HUES6 (cell line): ENCODE measurements at regions not wholly inside any gene's neighbourhood (a gene's known extent, or its start where the extent isn't known, plus 50 kb on each side); places are given as distances from the start of the nearest gene placed in this dataset.
"Not testable (repeated sequence)": the region's sequence is repeated elsewhere in the genome, so short reads cannot be mapped to it uniquely, and the experiment has no call there.

Experiments
- H3K27ac ChIP-seq: 2 replicates; pipeline ENCODE4 v1.7.0; 2013; ENCODE audit warnings: low read depth, mild to moderate bottlenecking, low read length, inconsistent platforms
- H3K27me3 ChIP-seq: 2 replicates; pipeline ENCODE4 v1.6.1; 2013; ENCODE audit warnings: low read length; ENCODE audit not compliant: control insufficient read depth, insufficient read depth
- H3K36me3 ChIP-seq: 2 replicates; pipeline ENCODE4 v1.6.1; 2013; ENCODE audit warnings: low read length; ENCODE audit not compliant: control insufficient read depth, insufficient read depth
- H3K4me1 ChIP-seq: 2 replicates; pipeline ENCODE4 v1.6.1; 2013; ENCODE audit warnings: low read length; ENCODE audit not compliant: control insufficient read depth, insufficient read depth
- H3K4me3 ChIP-seq: 2 replicates; pipeline ENCODE4 v1.5.1; 2013; ENCODE audit warnings: low read depth, low read length
- H3K9ac ChIP-seq: one replicate; pipeline ENCODE4 v1.6.1; 2013; ENCODE audit warnings: mild to moderate bottlenecking, low read length
- H3K9me3 ChIP-seq: 2 replicates; pipeline ENCODE4 v1.6.1; 2013; ENCODE audit warnings: low read depth, low read length; ENCODE audit not compliant: control insufficient read depth, insufficient read depth

DNA sequence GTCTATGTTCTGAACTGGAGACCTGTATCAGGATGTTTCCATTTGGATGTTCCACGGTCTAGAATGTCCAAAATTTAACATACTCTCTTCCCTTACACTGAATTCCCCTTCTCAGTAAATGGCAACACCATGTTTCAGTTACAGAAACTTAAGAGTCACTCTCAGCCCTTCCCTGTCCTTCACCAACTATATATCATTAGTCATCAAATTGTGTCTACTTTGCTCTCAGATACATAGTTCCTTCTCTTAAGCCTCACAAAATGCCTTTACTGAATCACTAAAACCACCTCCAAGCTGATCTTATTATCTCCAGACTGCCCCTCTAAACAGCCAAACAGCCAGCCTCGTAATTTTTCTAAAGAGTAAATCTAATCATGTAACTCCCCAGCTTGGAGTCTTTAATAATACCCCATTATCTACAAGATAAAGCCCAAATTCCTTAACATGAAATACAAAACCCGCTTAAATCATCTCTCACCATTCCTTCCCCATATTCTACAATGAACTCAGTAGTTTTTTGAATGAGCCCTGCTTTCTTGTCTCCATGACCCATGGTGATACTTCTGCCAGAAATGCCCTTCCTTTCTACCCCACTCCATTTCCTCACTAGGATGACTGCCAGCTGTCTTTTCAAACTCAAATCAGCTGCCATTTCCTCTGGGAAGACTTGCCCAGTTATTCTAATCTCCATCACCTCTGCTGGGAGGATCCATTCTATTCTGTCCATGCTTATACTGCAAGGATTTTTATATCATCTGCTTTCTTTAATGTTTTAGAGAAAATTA is 102.7 kb upstream of the ARHGAP42 start:
- Histone ChIP-seq H3K9ac (no peak overlapping the region), H3K27ac (no peak overlapping the region), H3K27me3 (no peaks in the 10 kb centered on the region), H3K36me3 (no peaks in the 10 kb centered on the region), H3K4me3 (no peak overlapping the region), H3K9me3 (no peaks in the 10 kb centered on the region), H3K4me1 (no peaks in the 10 kb centered on the region)

DNA sequence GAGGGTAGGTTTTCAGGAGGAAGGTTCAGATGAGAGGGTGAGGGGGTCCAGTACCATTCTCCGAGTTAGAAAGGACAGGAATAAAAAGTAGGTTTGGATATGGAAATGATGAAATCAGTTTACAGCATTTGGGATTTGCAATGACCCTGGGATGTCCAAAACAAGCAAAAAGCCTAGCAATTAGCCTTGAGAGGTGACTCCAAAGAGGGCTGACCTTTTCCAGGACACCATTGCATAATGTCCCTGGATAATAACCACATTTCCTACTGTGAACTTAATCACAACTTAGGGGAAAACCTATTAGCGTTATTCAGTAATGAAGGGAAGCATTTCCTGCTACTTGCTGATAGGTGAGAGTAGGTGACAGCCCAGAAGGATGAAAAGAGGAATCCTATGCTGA is 101.4 kb upstream of the ARHGAP42 start:
- Histone ChIP-seq H3K36me3 (no peaks in the 10 kb centered on the region), H3K4me1 (no peaks in the 10 kb centered on the region), H3K9ac (no peak overlapping the region), H3K9me3 (no peaks in the 10 kb centered on the region), H3K27me3 (no peaks in the 10 kb centered on the region), H3K27ac (no peak overlapping the region), H3K4me3 (no peak overlapping the region)

DNA sequence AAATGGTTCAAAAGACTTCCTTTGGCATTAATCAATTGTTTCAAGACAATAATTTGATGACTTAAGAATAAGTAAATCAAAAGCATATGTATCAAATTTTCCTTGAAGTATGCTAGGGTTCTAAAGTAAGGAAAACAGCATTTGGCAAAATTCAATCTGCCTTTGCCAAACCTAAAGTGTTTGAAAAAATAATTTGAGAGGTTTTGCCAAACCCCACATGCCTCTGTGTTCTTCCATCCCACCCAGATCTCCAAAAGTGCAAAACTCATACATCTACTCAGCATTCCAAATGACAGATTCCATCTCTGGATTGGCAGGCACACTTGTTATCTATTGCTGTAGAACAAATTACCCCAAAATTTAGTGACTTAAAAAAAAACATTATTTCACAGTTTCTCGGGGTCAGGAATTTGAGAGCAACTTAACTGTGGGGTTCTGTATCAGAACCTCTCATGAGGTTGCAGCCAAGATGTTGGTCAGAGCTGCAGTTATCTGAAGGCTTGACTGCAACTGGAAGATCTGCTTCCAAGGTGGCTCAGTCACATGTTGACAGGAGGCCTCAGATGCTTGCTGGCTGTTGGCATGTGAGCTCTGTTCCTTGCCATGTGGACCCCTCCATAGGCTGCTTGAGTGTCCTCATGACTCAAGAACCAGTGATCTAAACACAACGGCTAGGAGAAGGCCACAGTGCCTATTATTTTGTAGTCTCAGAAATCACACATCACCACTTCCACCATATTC is 100.6 kb upstream of the ARHGAP42 start:
- Histone ChIP-seq H3K27me3 (no peaks in the 10 kb centered on the region), H3K9me3 (no peaks in the 10 kb centered on the region), H3K27ac (no peak overlapping the region), H3K4me3 (no peak overlapping the region), H3K9ac (no peak overlapping the region), H3K36me3 (no peaks in the 10 kb centered on the region), H3K4me1 (no peaks in the 10 kb centered on the region)

DNA sequence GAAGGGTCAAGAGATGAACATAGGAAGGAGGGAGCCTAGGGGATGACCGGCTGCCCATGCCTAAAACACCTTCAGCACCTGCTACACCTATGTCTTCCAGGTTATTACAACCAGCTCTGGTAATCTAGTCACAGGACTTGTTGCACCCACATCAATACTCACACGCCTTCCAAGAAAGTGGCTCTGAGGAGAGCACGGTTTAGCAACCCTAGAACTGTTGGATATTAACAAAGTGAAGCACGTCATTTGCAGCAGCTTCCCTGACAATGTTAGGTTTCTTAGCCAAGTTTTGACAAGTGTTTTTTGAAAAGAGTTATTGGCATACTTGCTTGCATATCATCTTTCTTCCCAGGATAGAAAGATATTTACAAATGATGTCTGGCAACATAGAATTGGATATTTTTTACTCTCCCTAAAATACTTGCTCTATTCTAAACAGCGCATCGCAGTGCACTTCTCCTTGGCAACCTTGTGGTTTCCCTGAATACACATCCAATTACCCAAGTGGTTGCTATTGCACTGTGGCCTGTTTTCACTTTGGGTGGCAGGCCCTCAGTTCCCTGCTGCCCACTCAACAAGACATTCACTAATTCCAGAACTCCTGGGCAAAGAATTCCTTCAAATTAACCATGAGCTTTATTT is 94.3 kb upstream of the ARHGAP42 start:
- H3K4me1 ChIP-seq = no peaks in the 10 kb centered on the region
- H3K9ac ChIP-seq = no peak overlapping the region
- H3K27me3 ChIP-seq = no peaks in the 10 kb centered on the region
- no peaks in the 10 kb centered on the region for H3K36me3 ChIP-seq
- no peak overlapping the region for H3K4me3 ChIP-seq
- H3K27ac ChIP-seq = no peak overlapping the region
- H3K9me3 ChIP-seq = no peaks in the 10 kb centered on the region

DNA sequence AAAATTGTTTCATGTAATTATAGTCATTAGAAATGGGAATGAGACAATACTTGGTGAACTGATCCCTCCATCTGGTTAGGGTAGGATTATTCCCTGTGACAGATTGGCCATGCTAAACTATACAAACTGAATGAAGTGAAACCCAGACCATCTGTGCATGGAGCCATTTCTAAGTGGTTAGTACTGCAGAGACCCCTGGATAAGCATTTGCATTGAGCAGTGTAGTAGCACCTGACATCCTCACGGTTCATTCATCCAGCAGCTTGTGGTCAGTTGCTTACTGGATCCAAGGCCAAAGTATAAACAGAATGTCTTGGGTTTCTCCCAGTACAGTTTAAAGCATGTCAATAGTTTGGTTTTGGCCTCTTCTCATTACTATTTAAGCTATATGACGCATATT is 93.8 kb upstream of the ARHGAP42 start:
- no peak overlapping the region for H3K27ac ChIP-seq
- H3K9me3 ChIP-seq = no peaks in the 10 kb centered on the region
- H3K4me3 ChIP-seq = no peak overlapping the region
- H3K36me3 ChIP-seq = no peaks in the 10 kb centered on the region
- H3K9ac ChIP-seq = no peak overlapping the region
- H3K27me3 ChIP-seq = no peaks in the 10 kb centered on the region
- no peaks in the 10 kb centered on the region for H3K4me1 ChIP-seq

DNA sequence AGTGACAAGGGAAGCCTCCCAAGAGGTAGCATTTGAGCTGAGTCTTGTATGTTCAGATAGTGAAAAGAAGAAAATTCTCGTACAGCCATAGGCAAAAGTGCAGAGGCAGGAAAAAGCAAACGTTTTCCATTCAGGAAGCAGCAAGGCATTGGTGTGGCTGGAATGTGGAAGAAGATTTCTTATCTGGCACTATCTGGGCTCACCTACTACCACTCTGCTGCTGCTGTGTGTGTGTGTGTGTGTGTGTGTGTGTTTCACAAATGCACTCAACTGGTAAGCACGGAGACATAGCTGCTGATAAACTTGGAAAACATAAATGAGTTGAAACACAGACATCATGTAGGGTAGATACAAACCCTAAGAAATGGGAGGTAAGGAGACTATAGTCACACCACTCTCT is 92.8 kb upstream of the ARHGAP42 start:
- no peaks in the 10 kb centered on the region for H3K36me3 ChIP-seq
- no peak overlapping the region for H3K27ac ChIP-seq
- H3K27me3 ChIP-seq = no peaks in the 10 kb centered on the region
- no peak overlapping the region for H3K9ac ChIP-seq
- no peaks in the 10 kb centered on the region for H3K4me1 ChIP-seq
- H3K9me3 ChIP-seq = no peaks in the 10 kb centered on the region
- no peak overlapping the region for H3K4me3 ChIP-seq

DNA sequence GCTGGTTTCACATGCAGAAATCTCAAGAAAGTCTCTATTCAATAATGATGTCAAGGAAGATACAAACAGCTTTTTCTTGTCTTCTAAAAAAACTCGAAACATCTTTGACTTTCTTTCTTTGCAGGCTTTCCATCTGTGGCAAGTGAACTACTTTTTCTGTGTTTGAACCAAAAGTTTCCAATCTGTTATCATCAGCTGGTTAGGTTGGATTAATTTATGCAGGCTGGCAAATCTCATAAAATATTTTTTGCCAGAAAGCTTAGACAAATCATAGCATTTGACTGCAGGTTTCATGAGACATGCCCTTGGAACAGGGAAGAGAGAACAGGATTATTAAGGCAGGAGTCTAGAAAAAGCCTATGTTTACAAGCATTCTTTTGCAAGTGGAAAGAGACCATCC is 86.1 kb upstream of the ARHGAP42 start:
- H3K9ac ChIP-seq = no peak overlapping the region
- H3K27ac ChIP-seq = no peak overlapping the region
- H3K27me3 ChIP-seq = no peaks in the 10 kb centered on the region
- H3K4me3 ChIP-seq = no peak overlapping the region
- H3K4me1 ChIP-seq = no peaks in the 10 kb centered on the region
- no peaks in the 10 kb centered on the region for H3K9me3 ChIP-seq
- no peaks in the 10 kb centered on the region for H3K36me3 ChIP-seq

DNA sequence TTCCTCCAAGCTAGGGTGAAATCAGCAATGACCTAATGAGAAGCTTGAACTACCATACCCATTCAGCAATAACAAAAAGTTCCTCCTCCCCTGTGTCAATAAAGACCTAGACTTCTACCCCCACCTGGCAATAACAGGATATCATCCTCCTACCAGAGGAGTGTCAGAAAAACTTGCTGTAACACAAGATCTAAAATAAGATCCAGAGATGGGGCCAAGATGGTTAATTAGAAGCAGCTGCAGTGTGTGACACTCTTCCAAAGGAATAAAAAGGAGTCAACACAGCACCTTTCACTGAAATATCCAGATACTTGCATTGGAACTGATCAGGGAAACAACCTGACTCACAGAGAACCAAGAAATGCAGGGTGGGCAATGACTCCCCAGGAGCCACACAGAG is 84.4 kb upstream of the ARHGAP42 start:
- H3K27ac ChIP-seq = no peak overlapping the region
- no peaks in the 10 kb centered on the region for H3K9me3 ChIP-seq
- H3K36me3 ChIP-seq = no peaks in the 10 kb centered on the region
- H3K4me3 ChIP-seq = no peak overlapping the region
- no peaks in the 10 kb centered on the region for H3K27me3 ChIP-seq
- H3K4me1 ChIP-seq = no peaks in the 10 kb centered on the region
- H3K9ac ChIP-seq = no peak overlapping the region

DNA sequence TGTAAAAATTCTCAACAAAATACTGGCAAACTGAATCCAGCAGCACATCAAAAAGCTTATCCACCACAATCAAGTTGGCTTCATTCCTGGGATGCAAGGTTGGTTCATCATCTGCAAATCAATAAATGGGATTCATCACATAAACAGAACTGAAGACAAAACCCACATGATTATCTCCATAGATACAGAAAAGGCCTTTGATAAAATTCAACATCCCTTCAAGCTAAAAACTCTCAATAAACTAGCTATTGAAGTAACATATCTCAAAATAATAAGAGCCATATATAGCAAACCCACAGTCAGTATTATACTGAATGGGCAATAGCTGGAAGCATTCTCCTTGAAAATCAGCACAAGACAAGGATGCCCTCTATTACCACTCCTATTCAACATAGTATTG is 79.3 kb upstream of the ARHGAP42 start:
- not testable (repeated sequence) for H3K4me3 ChIP-seq, H3K9me3 ChIP-seq, H3K36me3 ChIP-seq, H3K27ac ChIP-seq, H3K4me1 ChIP-seq, H3K27me3 ChIP-seq, H3K9ac ChIP-seq

DNA sequence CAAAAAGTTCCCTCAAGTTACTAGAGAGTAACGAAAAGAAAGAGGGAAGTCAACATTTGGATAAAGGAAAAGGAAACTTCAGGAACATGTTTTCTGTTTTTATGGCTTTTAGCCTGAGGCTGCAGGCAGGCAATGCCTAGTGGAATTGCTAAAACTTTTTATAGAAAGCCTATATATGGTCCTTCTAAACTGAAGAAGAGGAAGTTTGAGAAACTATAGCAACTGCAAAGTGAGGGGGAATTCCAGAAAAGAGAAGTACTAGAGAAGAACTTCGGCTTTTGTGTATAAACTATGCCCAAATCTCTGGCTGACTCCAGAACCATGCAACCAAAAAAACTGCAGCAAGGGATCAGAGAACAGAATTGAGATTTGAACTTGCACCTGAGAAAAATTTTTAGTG is 74.3 kb upstream of the ARHGAP42 start:
- Histone ChIP-seq H3K27ac (no peak overlapping the region), H3K9me3 (no peaks in the 10 kb centered on the region), H3K4me1 (no peaks in the 10 kb centered on the region), H3K36me3 (no peaks in the 10 kb centered on the region), H3K9ac (no peak overlapping the region), H3K4me3 (no peak overlapping the region), H3K27me3 (no peaks in the 10 kb centered on the region)

DNA sequence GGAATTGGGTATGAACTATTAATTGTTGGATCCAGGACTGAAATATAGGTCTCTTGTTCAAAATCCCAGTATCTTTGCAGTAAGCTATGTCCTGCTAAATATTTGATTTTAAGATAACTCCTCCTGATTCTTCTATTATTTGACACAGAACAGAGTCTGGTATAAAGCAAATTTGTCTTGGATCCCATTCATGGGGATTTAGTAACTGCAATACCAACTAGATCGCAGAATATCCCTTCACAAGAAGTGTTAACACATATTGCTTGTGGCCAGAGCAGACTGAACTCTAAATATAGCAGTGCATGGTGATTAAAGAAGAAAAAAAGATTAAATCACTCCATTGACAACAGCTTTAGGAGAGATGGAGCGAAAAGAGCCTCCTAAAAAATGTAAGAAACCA is 68.2 kb upstream of the ARHGAP42 start:
- Histone ChIP-seq H3K36me3 (no peaks in the 10 kb centered on the region), H3K9me3 (peaks cover 34% of the 10 kb centered on the region), H3K9ac (no peak overlapping the region), H3K27me3 (no peaks in the 10 kb centered on the region), H3K4me1 (no peaks in the 10 kb centered on the region; the same call in 1 of the 2 replicates), H3K4me3 (no peak overlapping the region), H3K27ac (no peak overlapping the region)
